GM10248 (cell line): ENCODE measurements at regions not wholly inside any gene's neighbourhood (a gene's known extent, or its start where the extent isn't known, plus 50 kb on each side); places are given as distances from the start of the nearest gene placed in this dataset.

ENCODE experiments used
- CTCF ChIA-PET: fragments of 300-600 bp; sonication (Branson Sonifier 250); formaldehyde crosslinking; extraction: SDS; loops from one replicate; lab custom pipeline; 2021; ENCODE audit warnings: antibody characterized with exemption; lab: Yijun Ruan, JAX
- POLR2A ChIA-PET: fragments of 350-650 bp; sonication (Branson Sonifier 250); formaldehyde crosslinking; extraction: SDS; loops from one replicate; lab custom pipeline; 2020; ENCODE audit warnings: antibody characterized with exemption; lab: Yijun Ruan, JAX
- DNase-seq: peaks from one replicate; pipeline ENCODE4 v3.0.0; 2012; ENCODE audit errors: extremely low spot score
- CTCF ChIP-seq: IDR thresholded peaks from 2 replicates; pipeline ENCODE4 v1.5.1; 2012; ENCODE audit warnings: mild to moderate bottlenecking, low read depth; ENCODE audit errors: extremely low read depth, missing control alignments, control extremely low read depth

- POLR2A ChIA-PET: no interaction called here
- no peak for TF ChIP-seq CTCF
- CTCF ChIA-PET: no interaction called here
- no peak for DNase-seq
Measured at GRCh38 chr7:17549406-17549805, 251.0 kb downstream of the AHR start.

- ChIA-PET CTCF (interaction anchor here (1.6 kb wide), 1 partner anchor 10 kb away, joined by 3 read pairs; no protein-coding TSS in a partner anchor), POLR2A (no interaction called here)
- TF ChIP-seq CTCF: no peak
- no peak for DNase-seq
Measured at GRCh38 chr7:17552373-17552772, 253.9 kb downstream of the AHR start.

GRCh38 chr7:17552952-17553351 lies 254.5 kb downstream of the AHR start:
- no peak for DNase-seq
- no peak for TF ChIP-seq CTCF
- ChIA-PET CTCF (no interaction called here), POLR2A (no interaction called here)

GRCh38 chr7:17554341-17555015 lies 256.0 kb downstream of the AHR start:
- no peak for DNase-seq
- ChIA-PET POLR2A (interaction anchor here (0.6 kb wide), 1 partner anchor 245 kb away, joined by 3 read pairs; no protein-coding TSS in a partner anchor), CTCF (no interaction called here)

GRCh38 chr7:17556247-17556956 lies 257.9 kb downstream of the AHR start:
- DNase-seq: no peak
- TF ChIP-seq CTCF: no peak
- ChIA-PET POLR2A (no interaction called here), CTCF (no interaction called here)

More at GRCh38 chr7:17554341-17555015, 256.0 kb downstream of the AHR start:
- TF ChIP-seq CTCF: no peak

GRCh38 chr7:17557251-17557671 lies 258.8 kb downstream of the AHR start:
- POLR2A ChIA-PET: no interaction called here
- DNase-seq: no peak
- TF ChIP-seq CTCF: no peak
- CTCF ChIA-PET: interaction anchor here (0.6 kb wide), 1 partner anchor 14 kb away, joined by 3 read pairs; no protein-coding TSS in a partner anchor
